Hepatocyte (in vitro differentiated cells): ENCODE measurements at regions not wholly inside any gene's neighbourhood (a gene's known extent, or its start where the extent isn't known, plus 50 kb on each side); places are given as distances from the start of the nearest gene placed in this dataset.

Source experiments
- DNase-seq: peaks from one replicate; pipeline ENCODE4 v3.0.0-alpha.2; 2016; ENCODE audit warnings: low spot score
- H2AFZ ChIP-seq: fragments of 200-600 bp; sonication (generic); 2 replicates; pipeline ENCODE4 v1.6.0; 2016; ENCODE audit warnings: antibody characterized with exemption, mild to moderate bottlenecking
- H3K27ac ChIP-seq: fragments of 200-600 bp; sonication (generic); 2 replicates; pipeline ENCODE4 v1.5.1; 2016; ENCODE audit warnings: mild to moderate bottlenecking
- H3K27me3 ChIP-seq: fragments of 200-600 bp; sonication (generic); 2 replicates; pipeline ENCODE4 v1.6.1; 2016
- H3K36me3 ChIP-seq: fragments of 200-600 bp; sonication (generic); replicated peaks from 2 replicates; pipeline ENCODE4 v1.5.1; 2016; ENCODE audit warnings: low read depth; ENCODE audit not compliant: insufficient read depth
- H3K4me1 ChIP-seq: fragments of 200-600 bp; sonication (generic); 2 replicates; pipeline ENCODE4 v1.5.1; 2016; ENCODE audit warnings: mild to moderate bottlenecking, moderate library complexity; ENCODE audit not compliant: insufficient read depth
- H3K4me2 ChIP-seq: fragments of 200-600 bp; sonication (generic); 2 replicates; pipeline ENCODE4 v1.6.0; 2016
- H3K4me3 ChIP-seq: fragments of 200-600 bp; sonication (generic); 2 replicates; pipeline ENCODE4 v1.5.1; 2016; ENCODE audit warnings: mild to moderate bottlenecking
- H3K79me2 ChIP-seq: fragments of 200-600 bp; sonication (generic); 2 replicates; pipeline ENCODE4 v1.6.0; 2017; ENCODE audit warnings: mild to moderate bottlenecking
- H3K9me2 ChIP-seq: fragments of 200-600 bp; sonication (generic); replicated peaks from 2 replicates; pipeline ENCODE4 v1.6.0; 2017; ENCODE audit warnings: mild to moderate bottlenecking; ENCODE audit not compliant: insufficient read depth
- H3K9me3 ChIP-seq: fragments of 200-600 bp; sonication (generic); 2 replicates; pipeline ENCODE4 v1.5.1; 2016; ENCODE audit warnings: low read depth, mild to moderate bottlenecking
- H4K20me1 ChIP-seq: fragments of 200-600 bp; sonication (generic); 2 replicates; pipeline ENCODE4 v1.6.0; 2016; ENCODE audit warnings: mild to moderate bottlenecking; ENCODE audit not compliant: insufficient read depth, poor library complexity, severe bottlenecking
- CTCF ChIP-seq: fragments of 200-600 bp; sonication (generic); IDR thresholded peaks from 2 replicates; pipeline ENCODE4 v1.5.1; 2016; ENCODE audit warnings: antibody characterized with exemption, mild to moderate bottlenecking; ENCODE audit not compliant: poor library complexity
- EZH2 ChIP-seq: fragments of 200-600 bp; sonication (generic); IDR thresholded peaks from 2 replicates; pipeline ENCODE4 v1.6.1; 2016; ENCODE audit warnings: antibody characterized with exemption, mild to moderate bottlenecking, borderline replicate concordance
- EZH2phosphoT487 ChIP-seq: fragments of 200-600 bp; sonication (generic); IDR thresholded peaks from one replicate; pipeline ENCODE4 v1.6.1; 2018; ENCODE audit warnings: antibody characterized with exemption, mild to moderate bottlenecking, low read depth, moderate library complexity; ENCODE audit not compliant: unreplicated experiment, severe bottlenecking
- whole genome bisulfite sequencing: methylation state at CpG from one replicate; pipeline ENCODE4 v1.1.6; 2016; ENCODE audit warnings: low lambda C conversion rate; ENCODE audit errors: missing lambda C conversion rate; 5-methylcytosine and 5-hydroxymethylcytosine counted together

DNA sequence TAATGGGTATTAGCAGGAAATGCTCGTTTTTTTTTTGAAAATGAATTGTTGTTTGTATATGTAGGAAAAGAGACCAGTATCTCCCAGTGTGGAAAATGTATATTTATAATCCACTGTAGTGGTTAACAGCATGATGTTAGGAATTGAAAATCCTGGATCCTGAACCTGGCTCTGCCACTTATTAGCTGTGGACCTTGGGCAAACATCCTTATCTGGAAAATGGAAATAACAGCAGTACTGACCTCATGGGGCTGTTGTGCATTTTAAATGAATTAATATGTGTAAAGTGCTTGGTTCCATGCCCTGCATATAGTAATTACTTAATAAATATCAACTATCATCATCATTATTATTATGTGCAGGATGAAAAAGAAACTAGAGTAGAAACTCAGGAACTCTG, 251.3 kb downstream of the CDCA7 start:
- H3K79me2 ChIP-seq: no peaks in the 10 kb centered on the region
- H3K9me2 ChIP-seq: no peaks in the 10 kb centered on the region
- WGBS: 48% methylated on average over 1 of the region's 1 CpG
- H2AFZ ChIP-seq: no peak overlapping the region
- DNase-seq: no peak
- H3K4me2 ChIP-seq: no peak overlapping the region
- H3K27ac ChIP-seq: no peak overlapping the region
- no peak for TF ChIP-seq EZH2
- TF ChIP-seq EZH2phosphoT487: no peak
- TF ChIP-seq CTCF: no peak
- no peaks in the 10 kb centered on the region for H4K20me1 ChIP-seq
- no peak overlapping the region for H3K4me3 ChIP-seq
- H3K27me3 ChIP-seq: no peaks in the 10 kb centered on the region
- H3K36me3 ChIP-seq: no peaks in the 10 kb centered on the region
- H3K9me3 ChIP-seq: no peaks in the 10 kb centered on the region
- H3K4me1 ChIP-seq: no peaks in the 10 kb centered on the region

- TF ChIP-seq CTCF: no peak
- no peak for TF ChIP-seq EZH2
- no peak for TF ChIP-seq EZH2phosphoT487
- Histone ChIP-seq H3K36me3 (no peaks in the 10 kb centered on the region), H2AFZ (no peak overlapping the region), H3K4me2 (no peak overlapping the region), H3K4me3 (no peak overlapping the region), H3K9me3 (no peaks in the 10 kb centered on the region), H3K27me3 (no peaks in the 10 kb centered on the region), H3K79me2 (no peaks in the 10 kb centered on the region), H3K27ac (no peak overlapping the region), H4K20me1 (no peaks in the 10 kb centered on the region), H3K4me1 (no peaks in the 10 kb centered on the region), H3K9me2 (no peaks in the 10 kb centered on the region)
- WGBS: 72% methylated on average over 5 of the region's 5 CpGs
- no peak for DNase-seq
Observed at GRCh38 chr2:173606619-173607248, 252.1 kb downstream of the CDCA7 start.

DNA sequence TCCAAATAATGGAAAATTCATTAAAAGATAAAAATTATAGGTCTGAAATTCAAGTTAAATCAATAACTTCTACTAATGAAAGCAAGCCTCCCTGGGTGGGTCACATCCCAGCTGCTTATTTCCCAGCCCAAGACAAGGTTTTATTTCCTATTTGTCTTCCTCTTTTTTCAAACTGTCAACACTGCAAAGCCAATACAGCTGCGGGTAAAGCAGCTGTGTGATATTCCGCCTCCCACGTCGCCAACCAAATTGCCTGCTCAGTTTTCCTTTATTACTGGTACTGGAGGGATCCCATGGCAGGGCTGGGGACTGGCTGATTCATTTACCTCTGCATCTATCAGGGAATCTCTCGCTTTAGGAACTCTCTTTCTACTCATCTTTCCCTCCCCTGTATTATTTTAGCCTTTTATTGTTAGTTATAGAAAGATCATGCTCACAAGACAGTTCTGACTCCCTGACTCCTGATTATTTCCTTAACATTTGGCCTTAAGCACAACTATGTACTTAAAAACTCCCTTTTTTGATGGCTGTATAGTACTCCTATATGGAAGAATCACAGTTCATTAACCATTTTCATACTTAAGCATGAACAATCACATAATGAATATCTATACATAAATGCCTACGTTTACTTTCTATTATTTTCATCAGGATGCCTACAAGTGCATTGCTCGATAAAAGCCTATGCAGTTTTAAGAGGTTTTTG, 253.1 kb downstream of the CDCA7 start:
- 83% methylated on average over 7 of the region's 7 CpGs for WGBS
- Histone ChIP-seq H3K79me2 (no peaks in the 10 kb centered on the region), H3K4me2 (no peak overlapping the region), H4K20me1 (no peaks in the 10 kb centered on the region), H3K27ac (no peak overlapping the region), H3K27me3 (no peaks in the 10 kb centered on the region), H2AFZ (no peak overlapping the region), H3K36me3 (no peaks in the 10 kb centered on the region), H3K9me2 (no peaks in the 10 kb centered on the region), H3K4me3 (no peak overlapping the region), H3K9me3 (no peaks in the 10 kb centered on the region), H3K4me1 (no peaks in the 10 kb centered on the region)
- TF ChIP-seq CTCF: no peak
- no peak for TF ChIP-seq EZH2phosphoT487
- no peak for TF ChIP-seq EZH2
- no peak for DNase-seq
